Activated T-helper 17 cell treated with anti-CD3 and anti-CD28 coated beads, Interleukin-2, amount 50 U/mL, for 72 hours (primary cell): ENCODE measurements at regions not wholly inside any gene's neighbourhood (a gene's known extent, or its start where the extent isn't known, plus 50 kb on each side); places are given as distances from the start of the nearest gene placed in this dataset.
"Not testable (repeated sequence)": the region's sequence is repeated elsewhere in the genome, so short reads cannot be mapped to it uniquely, and the experiment has no call there.

Experiments used
- ATAC-seq: fragments of 150-1000 bp; cut with Tn5 transposase; replicated peaks from 2 replicates; pipeline ENCODE4 v1.10.0; 2021; ENCODE audit warnings: mild to moderate bottlenecking, moderate library complexity
- H3K27ac Mint-ChIP-seq: one replicate; pipeline ENCODE4 v1.8.0; 2022; ENCODE audit warnings: mixed read lengths
- H3K27me3 Mint-ChIP-seq: one replicate; pipeline ENCODE4 v1.8.0; 2022; ENCODE audit warnings: mixed read lengths
- H3K36me3 Mint-ChIP-seq: one replicate; pipeline ENCODE4 v1.8.0; 2022; ENCODE audit warnings: low read depth, mild to moderate bottlenecking, mixed read lengths
- H3K4me1 Mint-ChIP-seq: one replicate; pipeline ENCODE4 v1.8.0; 2022; ENCODE audit warnings: mixed read lengths
- H3K4me3 Mint-ChIP-seq: one replicate; pipeline ENCODE4 v1.8.0; 2022; ENCODE audit warnings: mild to moderate bottlenecking, mixed read lengths
- H3K9me3 Mint-ChIP-seq: one replicate; pipeline ENCODE4 v1.8.0; 2022; ENCODE audit warnings: mixed read lengths

DNA sequence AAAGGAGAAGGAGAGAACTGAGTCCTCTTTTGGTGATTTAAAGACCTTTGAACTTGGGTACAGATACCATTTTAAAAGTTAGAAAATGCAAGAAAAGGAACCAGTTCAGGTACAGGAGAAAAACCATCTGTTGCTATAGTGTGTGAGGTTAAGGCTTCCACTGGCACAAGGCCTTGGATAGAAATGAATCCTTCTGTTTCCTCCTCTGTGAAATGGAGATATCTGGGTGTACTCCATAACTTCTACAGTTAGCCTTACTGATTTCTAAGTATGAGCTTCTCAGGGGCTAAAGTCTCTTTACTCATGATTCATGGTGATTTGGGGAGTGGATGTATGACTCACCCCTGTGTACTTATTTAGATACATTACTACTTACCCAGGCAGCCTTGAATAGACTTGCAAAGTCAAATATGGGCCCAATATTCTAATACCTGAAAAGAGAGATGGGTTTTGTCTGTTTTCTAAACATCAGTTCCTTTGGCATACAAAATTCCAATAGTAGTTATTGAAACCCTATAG is 117.2 kb upstream of the ADO start:
- ATAC-seq, result peak; percentile 95
- Mint-ChIP-seq H3K4me3 (no peak overlapping the region), H3K27me3 (no peaks in the 10 kb centered on the region), H3K9me3 (peaks cover 10% of the 10 kb centered on the region), H3K4me1 (peaks cover 25% of the 10 kb centered on the region), H3K27ac (no peak overlapping the region), H3K36me3 (no peaks in the 10 kb centered on the region)

DNA sequence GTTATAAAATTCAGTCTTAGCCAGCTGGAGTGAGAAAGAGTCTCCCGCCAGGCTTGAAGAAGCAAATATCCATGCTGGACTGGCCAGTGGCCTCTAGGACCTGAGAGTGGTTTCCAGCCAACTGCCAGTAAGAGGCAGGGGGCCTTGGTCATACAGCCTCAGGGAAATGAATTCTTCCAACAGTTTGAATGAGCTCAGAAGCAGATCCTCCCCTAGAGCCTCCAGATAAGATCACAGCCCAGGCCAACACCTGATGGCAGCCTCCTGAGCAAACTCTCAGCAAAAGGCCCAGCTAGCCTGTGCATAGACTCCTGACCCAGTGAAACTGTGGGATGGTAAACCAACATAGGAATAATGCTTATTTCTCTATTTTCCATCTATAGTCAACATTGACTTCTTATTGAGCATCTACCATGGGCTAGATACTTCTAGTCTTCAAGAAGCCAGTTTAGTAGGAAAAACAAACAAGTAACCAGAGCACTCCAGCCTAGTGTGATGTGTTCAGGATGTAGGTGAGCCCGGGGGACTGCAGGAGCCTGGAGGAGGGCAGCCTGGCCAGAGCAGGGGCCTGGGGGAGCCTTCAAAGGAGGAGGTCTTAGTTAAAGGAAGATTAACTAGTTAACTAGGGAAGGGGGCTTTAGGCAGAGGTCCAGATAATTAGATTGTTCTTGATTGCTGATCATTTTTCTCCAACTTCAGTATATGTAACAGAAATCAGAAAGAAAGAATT is 115.4 kb upstream of the ADO start:
- H3K4me3 Mint-ChIP-seq, result peak overlapping the region; percentile 38
- ATAC-seq, result no peak
- H3K36me3 Mint-ChIP-seq, result no peaks in the 10 kb centered on the region
- H3K27me3 Mint-ChIP-seq, result no peaks in the 10 kb centered on the region
- H3K4me1 Mint-ChIP-seq, result peaks cover 25% of the 10 kb centered on the region
- H3K27ac Mint-ChIP-seq, result peak overlapping the region; percentile 63
- peaks cover 10% of the 10 kb centered on the region for H3K9me3 Mint-ChIP-seq

DNA sequence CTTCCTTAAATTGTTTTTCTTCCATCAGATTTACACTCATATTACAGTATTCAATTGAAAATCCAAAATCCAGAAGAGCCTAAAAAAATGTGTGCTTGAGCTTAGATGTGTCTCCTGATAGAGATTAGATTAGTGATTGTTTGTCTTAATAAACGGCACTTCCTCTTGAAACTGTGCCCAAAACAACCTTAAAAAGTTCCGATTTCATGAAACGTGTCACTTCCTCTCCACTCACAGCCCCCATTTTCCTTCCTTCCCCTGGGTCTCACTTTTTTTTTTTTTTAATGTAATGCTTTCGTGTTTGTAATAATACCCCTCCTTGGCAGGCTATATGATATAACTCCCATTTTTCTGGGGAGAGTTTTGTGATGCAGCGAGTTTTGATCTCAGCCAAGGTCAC is 114.8 kb upstream of the ADO start:
- peaks cover 26% of the 10 kb centered on the region for H3K4me1 Mint-ChIP-seq
- ATAC-seq, result no peak
- H3K27ac Mint-ChIP-seq, result peak overlapping the region; percentile 63
- H3K9me3 Mint-ChIP-seq, result peaks cover 10% of the 10 kb centered on the region
- H3K36me3 Mint-ChIP-seq, result no peaks in the 10 kb centered on the region
- H3K27me3 Mint-ChIP-seq, result no peaks in the 10 kb centered on the region
- peak overlapping the region; percentile 38 for H3K4me3 Mint-ChIP-seq

DNA sequence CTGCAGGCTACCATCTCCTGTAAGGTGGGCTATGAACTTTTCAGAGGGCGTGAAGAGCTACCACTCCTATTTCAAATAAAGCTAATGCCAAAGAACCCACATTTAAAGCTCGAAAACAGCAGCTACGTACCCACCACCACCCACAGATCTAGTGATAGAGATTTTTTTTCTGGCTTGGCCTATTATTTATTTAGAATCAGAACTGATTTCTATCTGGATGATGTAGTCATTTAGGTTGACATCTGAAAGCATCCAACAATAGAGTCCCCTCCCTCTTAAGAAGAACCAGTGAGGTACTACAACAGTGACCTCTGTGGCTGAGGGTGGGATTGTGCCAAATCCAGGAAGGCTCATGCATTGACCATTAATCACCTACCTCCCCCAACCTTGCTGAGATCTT is 113.8 kb upstream of the ADO start:
- H3K4me1 Mint-ChIP-seq, result peaks cover 28% of the 10 kb centered on the region

DNA sequence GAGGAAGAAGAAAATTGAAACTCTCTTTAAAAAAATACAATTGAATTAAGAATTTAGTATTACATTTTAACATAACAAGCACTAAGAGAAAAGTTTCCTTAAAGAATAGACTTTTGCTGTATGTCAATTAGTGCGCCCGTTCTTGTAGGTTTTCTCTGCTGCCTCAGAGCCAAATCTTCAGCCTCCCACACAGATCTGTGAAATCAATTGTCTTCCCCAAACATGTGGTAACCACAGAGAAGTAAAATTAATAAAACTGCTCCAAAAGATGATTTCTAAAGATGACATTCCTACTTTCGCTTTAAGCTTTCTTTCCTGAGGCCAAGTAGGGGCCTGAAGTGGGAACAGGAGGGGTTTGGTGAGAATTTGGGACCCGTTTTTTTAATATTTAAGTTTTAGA is 113.2 kb upstream of the ADO start:
- no peaks in the 10 kb centered on the region for H3K27me3 Mint-ChIP-seq
- peak overlapping the region; percentile 38 for H3K4me3 Mint-ChIP-seq
- H3K36me3 Mint-ChIP-seq, result no peaks in the 10 kb centered on the region
- H3K4me1 Mint-ChIP-seq, result peaks cover 28% of the 10 kb centered on the region
- ATAC-seq, result peak; percentile 45
- peak overlapping the region; percentile 63 for H3K27ac Mint-ChIP-seq
- H3K9me3 Mint-ChIP-seq, result peaks cover 5% of the 10 kb centered on the region

More for the DNA sequence above, 113.8 kb upstream of the ADO start:
- peak overlapping the region; percentile 63 for H3K27ac Mint-ChIP-seq
- peaks cover 10% of the 10 kb centered on the region for H3K9me3 Mint-ChIP-seq
- H3K4me3 Mint-ChIP-seq, result peak overlapping the region; percentile 38
- H3K27me3 Mint-ChIP-seq, result no peaks in the 10 kb centered on the region
- no peaks in the 10 kb centered on the region for H3K36me3 Mint-ChIP-seq
- peak; percentile 18 for ATAC-seq

GRCh38 chr10:62692085-62692484 is 112.4 kb upstream of the ADO start:
- Mint-ChIP-seq H3K27me3 (no peaks in the 10 kb centered on the region), H3K4me3 (peak overlapping the region; percentile 38), H3K27ac (no peak overlapping the region), H3K9me3 (peaks cover 1% of the 10 kb centered on the region), H3K36me3 (no peaks in the 10 kb centered on the region), H3K4me1 (peaks cover 34% of the 10 kb centered on the region)
- ATAC-seq, result no peak

- peaks cover 34% of the 10 kb centered on the region for H3K4me1 Mint-ChIP-seq
- no peak for ATAC-seq
- H3K4me3 Mint-ChIP-seq, result no peak overlapping the region
- no peak overlapping the region for H3K27ac Mint-ChIP-seq
- H3K27me3 Mint-ChIP-seq, result no peaks in the 10 kb centered on the region
- no peaks in the 10 kb centered on the region for H3K9me3 Mint-ChIP-seq
- H3K36me3 Mint-ChIP-seq, result no peaks in the 10 kb centered on the region
Measured at GRCh38 chr10:62693306-62693705, 111.2 kb upstream of the ADO start.

- no peak overlapping the region for H3K27ac Mint-ChIP-seq
- no peaks in the 10 kb centered on the region for H3K36me3 Mint-ChIP-seq
- H3K9me3 Mint-ChIP-seq, result peaks cover 8% of the 10 kb centered on the region
- ATAC-seq, result no peak
- peaks cover 25% of the 10 kb centered on the region for H3K4me1 Mint-ChIP-seq
- H3K27me3 Mint-ChIP-seq, result no peaks in the 10 kb centered on the region
- peak overlapping the region; percentile 3 for H3K4me3 Mint-ChIP-seq
Measured at GRCh38 chr10:62694537-62695126, 109.9 kb upstream of the ADO start.

DNA sequence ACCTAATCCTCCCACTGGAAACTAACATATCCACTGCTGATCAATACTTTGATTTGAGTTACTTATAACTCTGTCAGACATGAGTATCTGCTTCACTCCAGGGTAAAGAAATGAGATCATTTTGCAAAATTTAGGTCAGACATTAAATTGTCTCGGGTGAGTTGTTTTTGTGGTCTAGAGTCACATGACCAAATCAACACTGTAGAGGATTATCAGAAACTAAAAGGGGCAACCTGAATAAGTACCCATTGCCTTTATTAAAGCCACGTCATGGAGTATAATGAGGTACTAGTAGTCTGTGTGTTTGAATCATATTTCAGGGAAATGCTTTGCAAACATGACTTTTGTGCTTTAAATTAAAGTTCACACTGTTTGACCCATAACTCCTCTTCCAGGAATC is 107.7 kb upstream of the ADO start:
- H3K36me3 Mint-ChIP-seq, result no peaks in the 10 kb centered on the region

DNA sequence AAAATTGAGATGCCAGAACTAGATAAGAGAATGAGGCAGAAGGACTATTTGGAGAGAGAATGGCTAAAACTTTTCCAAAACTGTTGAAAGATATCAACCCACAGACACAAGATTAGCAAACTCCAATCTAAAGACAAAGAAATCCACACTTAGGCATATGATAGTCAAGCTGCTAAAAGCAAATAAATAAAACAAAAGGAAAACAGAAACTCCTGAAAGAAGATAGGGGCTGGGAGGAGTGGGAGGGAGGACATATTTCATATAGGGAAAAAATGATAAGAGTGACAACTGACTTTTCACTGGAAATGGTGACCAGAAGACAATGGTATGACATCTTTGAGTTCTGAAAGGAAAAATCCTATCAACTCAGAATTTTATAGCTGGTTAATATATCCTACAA is 105.4 kb upstream of the ADO start:
- Mint-ChIP-seq H3K4me1 (peaks cover 9% of the 10 kb centered on the region), H3K4me3 (no peak overlapping the region), H3K9me3 (peaks cover 16% of the 10 kb centered on the region), H3K27me3 (peaks cover 3% of the 10 kb centered on the region), H3K27ac (no peak overlapping the region), H3K36me3 (no peaks in the 10 kb centered on the region)
- no peak for ATAC-seq

More for the DNA sequence above, 107.7 kb upstream of the ADO start:
- Mint-ChIP-seq H3K27ac (no peak overlapping the region), H3K4me1 (peaks cover 9% of the 10 kb centered on the region), H3K4me3 (no peak overlapping the region), H3K27me3 (no peaks in the 10 kb centered on the region), H3K9me3 (peaks cover 16% of the 10 kb centered on the region)
- ATAC-seq, result peak; percentile 84

DNA sequence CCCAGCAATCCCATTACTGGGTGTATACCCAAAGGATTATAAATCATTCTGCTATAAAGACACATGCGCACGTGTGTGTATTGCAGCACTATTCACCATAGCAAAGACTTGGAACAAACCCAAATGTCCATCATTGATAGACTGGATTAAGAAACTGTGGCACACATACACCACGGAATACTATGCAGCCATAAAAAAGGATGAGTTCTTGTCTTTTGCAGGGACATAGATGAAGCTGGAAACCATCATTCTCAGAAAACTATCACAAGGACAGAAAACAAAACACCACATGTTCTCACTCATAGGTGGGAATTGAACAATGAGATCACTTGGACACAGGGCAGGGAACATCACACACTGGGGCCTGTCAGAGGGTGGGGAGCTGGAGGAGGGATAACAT is 100.4 kb upstream of the ADO start:
- not testable (repeated sequence) for H3K27me3 Mint-ChIP-seq, H3K27ac Mint-ChIP-seq

GRCh38 chr10:62705789-62706188 is 98.7 kb upstream of the ADO start:
- peaks cover 4% of the 10 kb centered on the region for H3K9me3 Mint-ChIP-seq
- peaks cover 3% of the 10 kb centered on the region for H3K27me3 Mint-ChIP-seq
- no peak for ATAC-seq
- no peak overlapping the region for H3K4me3 Mint-ChIP-seq
- peaks cover 5% of the 10 kb centered on the region for H3K4me1 Mint-ChIP-seq
- no peak overlapping the region for H3K27ac Mint-ChIP-seq
- no peaks in the 10 kb centered on the region for H3K36me3 Mint-ChIP-seq

More for the DNA sequence above, 100.4 kb upstream of the ADO start:
- not testable (repeated sequence) for H3K4me3 Mint-ChIP-seq, H3K36me3 Mint-ChIP-seq, H3K4me1 Mint-ChIP-seq, ATAC-seq
- H3K9me3 Mint-ChIP-seq, result peaks cover 12% of the 10 kb centered on the region

DNA sequence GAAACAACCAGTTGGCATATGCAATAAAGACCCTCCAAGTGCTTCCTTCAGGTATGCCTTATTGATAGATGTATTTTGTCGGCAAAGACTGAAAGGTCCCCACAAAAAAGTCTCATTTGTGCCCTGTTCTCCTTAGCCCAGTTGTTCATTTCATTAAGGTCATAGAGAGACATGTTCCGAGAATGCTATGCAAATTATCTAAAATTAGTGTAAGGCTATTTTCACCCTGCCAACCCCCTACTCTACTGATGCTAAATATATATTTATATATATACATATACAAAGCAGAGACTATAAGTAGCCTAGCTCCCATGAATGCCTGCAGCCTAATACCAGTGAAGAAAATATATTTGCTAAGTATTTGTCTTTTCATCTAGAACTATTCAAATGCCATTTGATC is 96.7 kb upstream of the ADO start:
- H3K4me1 Mint-ChIP-seq, result peaks cover 5% of the 10 kb centered on the region
- H3K9me3 Mint-ChIP-seq, result no peaks in the 10 kb centered on the region
- no peak overlapping the region for H3K4me3 Mint-ChIP-seq
- H3K27ac Mint-ChIP-seq, result no peak overlapping the region
- H3K27me3 Mint-ChIP-seq, result peaks cover 3% of the 10 kb centered on the region
- no peak for ATAC-seq
- no peaks in the 10 kb centered on the region for H3K36me3 Mint-ChIP-seq

DNA sequence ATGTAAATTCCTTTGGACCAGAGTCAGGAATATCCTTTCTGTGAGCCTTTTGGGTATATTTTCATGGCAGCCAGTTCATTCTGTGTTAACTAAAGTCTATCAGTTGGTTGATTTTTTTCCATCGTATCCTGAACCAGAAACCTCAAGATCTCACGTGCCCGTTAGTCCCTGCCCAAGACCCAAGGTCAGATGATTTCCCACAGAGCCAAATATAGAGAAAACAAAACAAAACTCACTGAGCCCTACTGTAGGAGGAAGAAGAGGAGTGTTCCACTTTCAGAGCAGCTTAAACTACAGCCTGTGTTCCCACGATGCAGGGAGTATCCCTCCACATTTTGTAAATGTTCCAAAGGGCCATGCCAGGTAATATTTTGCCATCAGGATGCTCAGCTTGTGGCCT is 96.0 kb upstream of the ADO start:
- no peak for ATAC-seq
- H3K4me1 Mint-ChIP-seq, result peaks cover 5% of the 10 kb centered on the region
- H3K27me3 Mint-ChIP-seq, result peaks cover 2% of the 10 kb centered on the region
- no peak overlapping the region for H3K27ac Mint-ChIP-seq
- no peak overlapping the region for H3K4me3 Mint-ChIP-seq
- no peaks in the 10 kb centered on the region for H3K36me3 Mint-ChIP-seq
- H3K9me3 Mint-ChIP-seq, result no peaks in the 10 kb centered on the region

GRCh38 chr10:62709200-62709599 is 95.3 kb upstream of the ADO start:
- Mint-ChIP-seq H3K4me1 (peaks cover 5% of the 10 kb centered on the region), H3K27me3 (no peaks in the 10 kb centered on the region), H3K36me3 (no peaks in the 10 kb centered on the region), H3K27ac (no peak overlapping the region), H3K9me3 (no peaks in the 10 kb centered on the region), H3K4me3 (no peak overlapping the region)
- ATAC-seq, result no peak
